Transverse colon (tissue), 3 donors: ENCODE measurements at regions not wholly inside any gene's neighbourhood (a gene's known extent, or its start where the extent isn't known, plus 50 kb on each side); places are given as distances from the start of the nearest gene placed in this dataset.

Experiments
- CTCF ChIP-seq, 5 experiments: fragments of 200-600 bp in 3 of 5; fragments of 450-650 bp in 2 of 5; sonication (generic) in 3 of 5; IDR thresholded peaks; 1 replicate in 2 of 5; 2 replicates in 3 of 5; pipeline ENCODE4 v1.5.1; 2016 to 2017; ENCODE audit warnings: antibody characterized with exemption in 5 of 5, inconsistent platforms in 3 of 5, mild to moderate bottlenecking in 2 of 5, moderate library complexity in 1 of 5
- EP300 ChIP-seq: sonication (generic); formaldehyde crosslinking; IDR thresholded peaks from one replicate; pipeline ENCODE4 v1.6.1; 2017; ENCODE audit warnings: antibody characterized with exemption, low read depth
- POLR2A ChIP-seq: fragments of 450-650 bp; IDR thresholded peaks from one replicate; pipeline ENCODE4 v1.6.1; 2016; ENCODE audit warnings: antibody characterized with exemption, mild to moderate bottlenecking, moderate library complexity

- TF ChIP-seq CTCF (IDR thresholded peaks at IDR 0.05), result no peak
- TF ChIP-seq EP300, result no peak
- TF ChIP-seq POLR2A, result no peak
Measured at GRCh38 chr13:39253774-39254173, 215.5 kb downstream of the NHLRC3 start.
